Activated CD8-positive, alpha-beta memory T cell treated with anti-CD3 and anti-CD28 coated beads for 36 hours (primary cell): ENCODE measurements at regions not wholly inside any gene's neighbourhood (a gene's known extent, or its start where the extent isn't known, plus 50 kb on each side); places are given as distances from the start of the nearest gene placed in this dataset.
"Not testable (repeated sequence)": the region's sequence is repeated elsewhere in the genome, so short reads cannot be mapped to it uniquely, and the experiment has no call there.

ENCODE experiments used
- CTCF ChIA-PET: fragments of 350-600 bp; sonication (Branson Sonifier 250); formaldehyde crosslinking; loops from one replicate; lab custom pipeline; 2021; ENCODE audit warnings: antibody characterized with exemption; lab: Charles Lee
- POLR2A ChIA-PET: fragments of 350-600 bp; sonication (Branson Sonifier 250); formaldehyde crosslinking; loops from one replicate; lab custom pipeline; 2021; ENCODE audit warnings: antibody characterized with exemption; lab: Charles Lee

DNA sequence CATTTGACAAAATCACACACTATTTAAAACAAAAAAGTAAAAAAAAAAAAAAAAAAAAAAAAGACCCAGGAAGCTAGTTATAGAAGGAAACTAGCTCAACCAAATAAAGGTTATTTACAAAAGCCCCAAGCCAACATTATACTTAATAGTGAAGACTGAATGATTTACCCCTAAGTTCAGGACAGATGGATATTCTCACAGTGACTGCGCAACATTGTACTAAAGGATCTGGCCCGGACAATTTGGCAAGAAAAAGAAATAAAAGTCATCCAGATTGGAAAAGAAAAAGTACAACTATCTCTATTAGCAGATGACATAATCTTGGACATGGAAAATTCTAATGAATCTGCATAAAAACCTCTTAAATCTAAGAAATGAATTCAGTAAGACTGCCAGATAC, 936.0 kb upstream of the ADAMTS5 start:
- POLR2A ChIA-PET, CTCF ChIA-PET: not testable (repeated sequence)

- CTCF ChIA-PET, POLR2A ChIA-PET: not testable (repeated sequence)
Observed at GRCh38 chr21:27893619-27894018, 926.7 kb upstream of the ADAMTS5 start.

DNA sequence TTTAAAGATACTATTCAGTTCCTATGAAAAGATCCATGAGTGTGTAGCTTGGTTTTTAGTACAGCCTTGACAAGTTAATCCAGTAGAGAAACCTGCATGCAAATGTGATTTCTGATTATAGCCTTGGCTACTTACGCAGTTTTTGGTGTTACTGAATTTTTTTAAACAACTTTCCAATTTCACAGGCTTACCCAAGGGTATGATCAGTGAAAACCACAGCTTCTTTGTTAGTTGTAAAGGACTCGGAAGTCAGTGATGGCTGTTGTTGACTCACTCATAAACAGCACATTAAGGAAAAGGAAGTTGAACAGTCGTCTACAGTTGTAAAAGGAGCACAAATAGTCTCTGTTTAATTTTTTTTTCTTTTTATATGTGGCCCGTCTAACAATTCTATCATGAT, 924.6 kb upstream of the ADAMTS5 start:
- CTCF ChIA-PET, POLR2A ChIA-PET: not testable (repeated sequence)

DNA sequence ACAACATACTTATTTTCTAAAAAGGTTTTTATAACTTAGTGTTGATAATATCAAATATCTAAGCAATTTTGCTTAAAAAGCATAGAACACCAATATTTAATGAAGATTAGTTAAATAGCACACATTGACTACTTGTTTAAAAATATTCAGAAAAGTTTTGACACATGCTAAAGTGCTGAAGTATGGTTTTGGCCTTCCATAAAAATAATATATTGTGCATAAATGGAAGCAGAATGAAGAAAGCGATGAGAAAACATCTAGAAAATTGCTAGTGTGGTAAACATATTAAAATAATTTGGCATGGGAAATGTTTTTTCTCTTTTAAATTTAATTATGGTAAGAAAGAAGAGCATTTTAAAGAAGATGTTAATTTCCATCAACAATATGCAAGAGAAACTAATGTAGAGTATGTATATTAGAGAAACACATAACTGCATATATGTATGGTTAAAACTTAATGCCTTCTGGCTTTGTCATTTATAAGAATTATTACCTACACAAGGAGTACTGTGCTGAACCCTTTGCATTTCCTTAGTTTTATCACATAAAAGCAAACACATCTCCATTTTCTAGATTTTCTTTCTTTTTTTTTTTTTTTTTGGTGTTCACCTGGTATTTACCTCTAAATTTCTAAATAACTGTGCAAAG, 921.0 kb upstream of the ADAMTS5 start:
- POLR2A ChIA-PET, CTCF ChIA-PET: not testable (repeated sequence)

DNA sequence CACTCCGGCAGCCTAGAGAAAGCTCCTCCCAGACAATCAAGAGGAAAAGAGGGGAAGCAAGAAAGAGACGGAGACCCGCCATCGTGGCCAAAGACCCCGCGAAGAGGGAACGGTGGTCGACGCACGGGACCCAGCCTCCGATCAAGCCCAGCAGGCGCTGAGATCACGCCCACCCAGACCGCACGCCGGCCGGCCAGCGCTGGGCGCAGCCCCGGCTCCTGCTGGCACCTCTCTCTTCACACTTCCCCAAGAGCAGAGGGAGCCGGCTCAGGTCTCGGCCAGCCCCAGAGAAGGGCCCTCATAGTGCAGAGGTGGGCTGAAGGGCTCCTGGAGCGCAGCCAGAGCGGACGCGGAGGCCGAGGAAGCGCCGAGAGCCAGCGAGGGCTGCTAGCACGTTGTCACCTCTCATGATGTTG, 918.4 kb upstream of the ADAMTS5 start:
- POLR2A ChIA-PET: no interaction called here
- CTCF ChIA-PET: no interaction called here

DNA sequence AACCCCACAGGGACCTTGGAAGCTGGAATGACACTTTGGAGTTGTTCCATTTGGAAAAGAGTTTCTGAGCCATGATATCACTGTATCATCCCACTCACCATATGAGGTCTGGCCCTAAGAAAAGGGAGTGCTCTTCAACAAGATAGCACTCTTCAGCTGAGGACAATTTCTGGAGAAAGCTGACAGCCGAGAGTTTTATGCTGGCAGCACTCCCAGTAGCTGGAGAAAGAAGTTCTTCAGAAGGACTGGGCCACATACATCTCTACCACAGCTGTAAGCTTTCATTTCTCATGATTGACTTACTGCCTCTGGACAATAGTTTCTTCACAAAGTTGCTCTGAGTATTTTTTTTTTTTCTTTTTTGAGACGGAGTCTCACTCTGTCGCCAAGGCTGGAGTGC, 914.4 kb upstream of the ADAMTS5 start:
- POLR2A ChIA-PET, CTCF ChIA-PET: not testable (repeated sequence)

GRCh38 chr21:27872411-27872810, 905.5 kb upstream of the ADAMTS5 start:
- POLR2A ChIA-PET, CTCF ChIA-PET: not testable (repeated sequence)

GRCh38 chr21:27870755-27871154, 903.9 kb upstream of the ADAMTS5 start:
- POLR2A ChIA-PET, CTCF ChIA-PET: not testable (repeated sequence)

- POLR2A ChIA-PET, CTCF ChIA-PET: not testable (repeated sequence)
Observed at GRCh38 chr21:27860314-27860955, 893.5 kb upstream of the ADAMTS5 start.

DNA sequence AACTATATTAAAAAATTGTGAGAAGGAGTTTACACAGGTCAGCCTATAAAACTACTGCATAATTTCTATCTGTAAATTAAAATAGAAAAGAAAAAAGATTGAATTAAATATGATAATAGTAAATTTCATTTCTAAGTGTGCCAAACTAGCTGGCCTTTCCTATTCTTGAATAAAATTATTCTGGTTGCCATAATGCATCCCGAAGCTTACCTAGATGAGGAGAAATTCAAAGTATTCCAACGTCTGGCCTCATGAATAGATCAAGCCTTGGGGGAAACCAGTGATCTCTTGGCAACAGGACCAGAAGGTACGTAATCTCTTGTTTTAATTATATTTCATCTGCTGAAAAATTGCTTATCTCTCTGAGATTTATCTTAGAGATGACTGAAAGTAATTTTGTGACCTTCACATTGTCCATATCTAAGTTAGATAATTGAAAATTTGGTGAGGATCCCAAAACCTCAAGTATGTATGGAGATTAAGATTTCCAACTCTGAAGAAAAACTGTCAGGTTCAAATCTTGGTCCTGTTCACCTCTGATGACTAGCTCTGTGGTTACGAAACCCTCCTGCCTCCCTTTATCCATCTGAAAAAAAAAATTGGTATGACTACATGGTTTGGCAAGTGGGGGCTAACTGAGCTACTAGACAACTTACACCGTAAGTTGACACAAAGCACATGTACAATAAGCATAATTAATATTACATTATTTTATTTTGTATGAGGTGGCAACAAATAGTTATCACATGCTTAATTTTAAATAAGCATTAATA, 891.4 kb upstream of the ADAMTS5 start:
- CTCF ChIA-PET, POLR2A ChIA-PET: not testable (repeated sequence)

GRCh38 chr21:27856988-27857387, 890.1 kb upstream of the ADAMTS5 start:
- POLR2A ChIA-PET, CTCF ChIA-PET: not testable (repeated sequence)

GRCh38 chr21:27841084-27841672, 874.3 kb upstream of the ADAMTS5 start:
- ChIA-PET POLR2A (no interaction called here), CTCF (no interaction called here)

GRCh38 chr21:27840262-27840661, 873.4 kb upstream of the ADAMTS5 start:
- POLR2A ChIA-PET: no interaction called here
- CTCF ChIA-PET: no interaction called here

- POLR2A ChIA-PET: no interaction called here
- CTCF ChIA-PET: no interaction called here
Observed at GRCh38 chr21:27839512-27840115, 872.7 kb upstream of the ADAMTS5 start.

- POLR2A ChIA-PET: no interaction called here
- CTCF ChIA-PET: no interaction called here
Observed at GRCh38 chr21:27838573-27838972, 871.7 kb upstream of the ADAMTS5 start.

DNA sequence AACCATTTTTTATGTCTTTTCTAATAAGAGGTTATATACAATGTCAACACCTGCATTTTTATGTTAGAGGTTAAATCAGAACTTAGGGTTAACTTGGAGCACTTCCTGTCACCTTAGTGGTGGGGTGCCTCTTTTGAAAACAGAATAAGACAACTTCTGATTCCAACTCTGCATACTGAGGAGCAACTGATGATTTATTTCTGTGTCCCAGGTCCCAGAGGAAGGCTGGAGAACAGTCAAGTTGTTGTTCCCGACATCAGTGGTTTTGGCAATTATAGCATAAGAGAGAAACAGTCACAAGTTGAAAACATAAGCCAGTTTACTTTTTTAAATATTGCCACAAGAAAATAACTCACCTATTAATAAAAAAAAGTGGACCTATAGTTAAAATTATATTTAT, 871.0 kb upstream of the ADAMTS5 start:
- ChIA-PET CTCF (no interaction called here), POLR2A (no interaction called here)

DNA sequence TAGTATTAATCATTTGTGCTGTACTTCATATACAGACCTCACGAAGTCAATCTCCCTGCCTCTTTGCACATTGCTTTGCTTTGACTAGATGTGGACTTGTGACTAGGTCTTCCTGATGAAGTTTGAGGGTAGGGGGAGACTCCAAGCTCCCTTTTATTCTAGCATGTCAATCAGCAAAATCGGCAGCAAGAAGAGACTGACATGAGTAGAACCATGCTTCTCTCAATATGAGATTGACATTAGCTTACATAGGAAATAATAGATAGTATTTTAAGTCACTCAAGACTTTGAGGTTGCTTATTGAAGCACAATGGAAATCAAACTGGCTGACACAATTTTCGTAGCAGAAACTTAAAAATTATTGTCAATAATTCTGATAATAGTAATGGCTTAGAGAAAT, 866.4 kb upstream of the ADAMTS5 start:
- POLR2A ChIA-PET: no interaction called here
- CTCF ChIA-PET: no interaction called here

DNA sequence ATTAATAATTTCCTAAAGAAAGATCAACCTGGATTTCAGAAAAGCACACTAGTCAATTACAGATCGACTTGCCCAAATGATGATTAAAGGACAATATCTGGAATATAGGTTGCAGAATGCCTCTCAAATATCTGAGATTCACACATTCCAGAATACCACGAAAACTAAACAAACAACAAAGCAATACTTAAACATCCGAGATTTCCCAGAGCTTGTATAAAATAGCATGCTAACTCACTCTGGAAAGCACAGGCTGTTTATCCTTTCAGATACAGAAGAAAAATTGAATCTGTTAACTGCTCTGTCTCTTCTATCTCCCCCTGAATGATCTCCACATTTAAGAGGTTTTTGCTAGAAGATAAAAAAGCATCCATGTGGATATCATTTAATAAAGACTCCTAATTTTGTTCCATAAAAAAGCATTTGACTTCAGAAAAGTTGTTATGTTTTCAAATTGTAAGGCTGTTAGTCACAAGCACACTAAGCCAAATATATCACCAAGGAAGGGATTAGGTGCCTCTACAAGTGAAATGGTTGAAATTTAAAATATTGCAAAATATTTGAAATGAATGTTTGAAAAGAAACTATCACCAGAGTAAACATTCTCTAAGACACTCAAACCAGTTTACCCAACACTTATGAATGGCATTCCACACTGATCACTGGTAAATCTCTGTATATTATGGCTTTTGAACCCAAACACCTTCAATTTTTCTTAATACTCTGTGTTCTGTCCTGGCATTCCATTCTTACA, 865.1 kb upstream of the ADAMTS5 start:
- ChIA-PET CTCF (no interaction called here), POLR2A (no interaction called here)

GRCh38 chr21:27831177-27831576, 864.3 kb upstream of the ADAMTS5 start:
- POLR2A ChIA-PET: no interaction called here
- CTCF ChIA-PET: no interaction called here
